Upper lobe of left lung (tissue), 6 donors: ENCODE measurements at regions not wholly inside any gene's neighbourhood (a gene's known extent, or its start where the extent isn't known, plus 50 kb on each side); places are given as distances from the start of the nearest gene placed in this dataset.

ENCODE experiments used
- ATAC-seq, 2 donors: fragments of 200-7000 bp; cut with Tn5 transposase; one replicate each; pipeline ENCODE4 v1.9.1; 2022; ENCODE audit warnings: mild to moderate bottlenecking in 2 of 2, moderate library complexity in 2 of 2; ENCODE audit not compliant: low FRiP score in 2 of 2
- DNase-seq, 2 donors: peaks; one replicate each; pipeline ENCODE4 v3.0.0-alpha.2; 2019 to 2020
- H3K27ac ChIP-seq, 4 donors: fragments of 200-600 bp; sonication (generic); one replicate each; pipeline ENCODE4 v1.5.1; 2016 to 2019
- H3K27me3 ChIP-seq, 4 donors: fragments of 200-600 bp; sonication (generic); one replicate each; pipeline ENCODE4 v1.5.1; 2017 to 2019
- H3K36me3 ChIP-seq, 4 donors: fragments of 200-600 bp; sonication (generic); one replicate each; pipeline ENCODE4 v1.5.1; 2016 to 2019
- H3K4me1 ChIP-seq, 4 donors: fragments of 200-600 bp; sonication (generic); one replicate each; pipeline ENCODE4 v1.5.1; 2018 to 2019
- H3K4me3 ChIP-seq, 4 donors: fragments of 200-600 bp; sonication (generic); one replicate each; pipeline ENCODE4 v1.5.1; 2017 to 2019; ENCODE audit warnings: mild to moderate bottlenecking in 2 of 4, moderate library complexity in 1 of 4
- H3K9me3 ChIP-seq, 4 donors: fragments of 200-600 bp; sonication (generic); one replicate each; pipeline ENCODE4 v1.5.1; 2018 to 2019
- CTCF ChIP-seq, 6 experiments: fragments of 450-650 bp in 4 of 6; fragments of 200-600 bp in 2 of 6; sonication (generic) in 2 of 6; IDR thresholded peaks; one replicate each; pipeline ENCODE4 v1.5.1; 2016 to 2019; ENCODE audit warnings: antibody characterized with exemption in 6 of 6
- EP300 ChIP-seq, 4 donors: sonication (generic); formaldehyde crosslinking; IDR thresholded peaks; one replicate each; pipeline ENCODE4 v1.5.1; 2017; ENCODE audit warnings: antibody characterized with exemption in 4 of 4, control low read depth in 2 of 4
- POLR2A ChIP-seq, 4 donors: fragments of 450-650 bp; IDR thresholded peaks; one replicate each; pipeline ENCODE4 v1.5.1; 2016 to 2017; ENCODE audit warnings: antibody characterized with exemption in 4 of 4, mild to moderate bottlenecking in 2 of 4
- POLR2AphosphoS5 ChIP-seq, 2 donors: sonication (generic); formaldehyde crosslinking; IDR thresholded peaks; one replicate each; pipeline ENCODE4 v1.5.1; 2017; ENCODE audit warnings: antibody characterized with exemption in 2 of 2
- WGBS, 2 donors: methylation state at CpG; one replicate each; pipeline ENCODE4 v1.1.5; 2017 to 2018; 5-methylcytosine and 5-hydroxymethylcytosine counted together
- donor health status: DM: no; HTN: no; CAD: no; lungs with moderate emphysema.
- donor health status: DM: no; HTN: yes; CAD: no; lungs with severe emphysema.

GRCh38 chr7:25978466-25978865, 173.5 kb upstream of the NFE2L3 start:
- H3K4me3 ChIP-seq: no peak overlapping the region
- TF ChIP-seq POLR2AphosphoS5 (IDR thresholded peaks at IDR 0.05) (no peak), CTCF (IDR thresholded peaks at IDR 0.05) (no peak), EP300 (IDR thresholded peaks at IDR 0.05) (no peak), POLR2A (IDR thresholded peaks at IDR 0.05) (no peak)
- no peak overlapping the region for H3K27ac ChIP-seq
- H3K27me3 ChIP-seq: no peaks in the 10 kb centered on the region
- ATAC-seq (no peak), DNase-seq (no peak)
- peaks cover 0 to 10% (median 5%) of the 10 kb centered on the region in 4 donors for H3K9me3 ChIP-seq
- 86 to 87% methylated on average over 5 of the region's 5 CpGs for whole genome bisulfite sequencing, 2 donors
- H3K4me1 ChIP-seq: no peaks in the 10 kb centered on the region
- H3K36me3 ChIP-seq: no peaks in the 10 kb centered on the region

- no peak for TF ChIP-seq CTCF (IDR thresholded peaks at IDR 0.05)
- TF ChIP-seq EP300 (IDR thresholded peaks at IDR 0.05): no peak
- TF ChIP-seq POLR2A (IDR thresholded peaks at IDR 0.05): no peak
- no peak for TF ChIP-seq POLR2AphosphoS5 (IDR thresholded peaks at IDR 0.05)
- Histone ChIP-seq H3K4me1 (no peaks in the 10 kb centered on the region), H3K9me3 (peaks cover 0 to 10% (median 5%) of the 10 kb centered on the region in 4 donors), H3K27me3 (no peaks in the 10 kb centered on the region), H3K27ac (no peak overlapping the region), H3K36me3 (no peaks in the 10 kb centered on the region), H3K4me3 (no peak overlapping the region)
- ATAC-seq (no peak), DNase-seq (no peak)
- WGBS, 2 donors: 46 to 84% methylated on average over 2 of the region's 2 CpGs
Measured at GRCh38 chr7:25979605-25980004, 172.4 kb upstream of the NFE2L3 start.

- TF ChIP-seq POLR2AphosphoS5 (IDR thresholded peaks at IDR 0.05) (no peak), EP300 (IDR thresholded peaks at IDR 0.05) (no peak), POLR2A (IDR thresholded peaks at IDR 0.05) (no peak), CTCF (IDR thresholded peaks at IDR 0.05) (no peak)
- Histone ChIP-seq H3K27me3 (no peaks in the 10 kb centered on the region), H3K9me3 (no peaks in the 10 kb centered on the region), H3K27ac (no peak overlapping the region), H3K36me3 (no peaks in the 10 kb centered on the region), H3K4me1 (no peaks in the 10 kb centered on the region), H3K4me3 (no peak overlapping the region)
- WGBS, 2 donors: 61 to 65% methylated on average over 2 of the region's 2 CpGs
- DNase-seq (no peak), ATAC-seq (no peak)
Measured at GRCh38 chr7:25982684-25983083, 169.3 kb upstream of the NFE2L3 start.

- H3K4me1 ChIP-seq: no peaks in the 10 kb centered on the region
- no peak for ATAC-seq
- WGBS, 2 donors: 75 to 81% methylated on average over 4 of the region's 4 CpGs
Measured at GRCh38 chr7:25985196-25985595, 166.8 kb upstream of the NFE2L3 start.

More at GRCh38 chr7:25985196-25985595, 166.8 kb upstream of the NFE2L3 start:
- Histone ChIP-seq H3K27ac (no peak overlapping the region), H3K9me3 (no peaks in the 10 kb centered on the region), H3K36me3 (no peaks in the 10 kb centered on the region), H3K27me3 (no peaks in the 10 kb centered on the region), H3K4me3 (no peak overlapping the region)
- DNase-seq: no peak
- TF ChIP-seq POLR2A (IDR thresholded peaks at IDR 0.05) (no peak), CTCF (IDR thresholded peaks at IDR 0.05) (no peak), POLR2AphosphoS5 (IDR thresholded peaks at IDR 0.05) (no peak)
